Lower leg skin (tissue), 4 donors: ENCODE measurements at regions not wholly inside any gene's neighbourhood (a gene's known extent, or its start where the extent isn't known, plus 50 kb on each side); places are given as distances from the start of the nearest gene placed in this dataset.
"Not testable (repeated sequence)": the region's sequence is repeated elsewhere in the genome, so short reads cannot be mapped to it uniquely, and the experiment has no call there.

Experiments used
- DNase-seq, 2 donors: peaks; one replicate each; pipeline ENCODE4 v3.0.0-alpha.2; 2019; ENCODE audit warnings: low spot score in 2 of 2
- H3K4me3 ChIP-seq: fragments of 200-600 bp; sonication (generic); 2 replicates; pipeline ENCODE4 v1.5.1; 2017; ENCODE audit warnings: mild to moderate bottlenecking, low read depth; ENCODE audit not compliant: poor library complexity, severe bottlenecking
- CTCF ChIP-seq, 3 donors: fragments of 450-650 bp; IDR thresholded peaks; one replicate each; pipeline ENCODE4 v1.5.1; 2016; ENCODE audit warnings: antibody characterized with exemption in 3 of 3, mild to moderate bottlenecking in 3 of 3, moderate library complexity in 2 of 3
- POLR2A ChIP-seq, 2 donors: fragments of 450-650 bp; IDR thresholded peaks; one replicate each; pipeline ENCODE4 v1.6.1; 2016 to 2017; ENCODE audit warnings: antibody characterized with exemption in 2 of 2, mild to moderate bottlenecking in 1 of 2, moderate library complexity in 1 of 2
- WGBS, 2 donors: methylation state at CpG; one replicate each; pipeline ENCODE4 v1.1.5; 2018; 5-methylcytosine and 5-hydroxymethylcytosine counted together
- intact Hi-C: fragments of 100-400 bp; cut with DNase I; formaldehyde crosslinking; loops from one replicate; pipeline ENCODE4 v1.15.0; 2023; ENCODE audit warnings: low total_unique reads

- 52 to 62% methylated on average over 15 of the region's 15 CpGs for WGBS, 2 donors
- no peak overlapping the region for H3K4me3 ChIP-seq
- intact Hi-C loops, result no loop called here
Observed at GRCh38 chr2:105515581-105516415, 116.9 kb upstream of the FHL2 start.

GRCh38 chr2:105514576-105514975 lies 115.7 kb upstream of the FHL2 start:
- 88 to 92% methylated on average over 6 of the region's 6 CpGs for WGBS, 2 donors
- intact Hi-C loops, result no loop called here
- no peak for TF ChIP-seq CTCF (IDR thresholded peaks at IDR 0.05)
- no peak for TF ChIP-seq POLR2A (IDR thresholded peaks at IDR 0.05)
- H3K4me3 ChIP-seq, result no peak overlapping the region
- no peak for DNase-seq

More at GRCh38 chr2:105515581-105516415, 116.9 kb upstream of the FHL2 start:
- TF ChIP-seq POLR2A (IDR thresholded peaks at IDR 0.05) (no peak), CTCF (IDR thresholded peaks at IDR 0.05) (no peak)
- DNase-seq, result peak in 1 of 2 donors; percentile 81

GRCh38 chr2:105510761-105511528 lies 112.1 kb upstream of the FHL2 start:
- 61% methylated on average over 4 of the region's 4 CpGs for WGBS, 2 donors
- intact Hi-C loops, result no loop called here

GRCh38 chr2:105509269-105510086 lies 110.6 kb upstream of the FHL2 start:
- no peak for DNase-seq
- intact Hi-C loops, result no loop called here
- 68 to 73% methylated on average over 6 of the region's 6 CpGs for WGBS, 2 donors
- H3K4me3 ChIP-seq, result no peak overlapping the region
- no peak for TF ChIP-seq CTCF (IDR thresholded peaks at IDR 0.05)
- no peak for TF ChIP-seq POLR2A (IDR thresholded peaks at IDR 0.05)

More at GRCh38 chr2:105510761-105511528, 112.1 kb upstream of the FHL2 start:
- no peak for TF ChIP-seq POLR2A (IDR thresholded peaks at IDR 0.05)
- no peak overlapping the region for H3K4me3 ChIP-seq
- no peak for DNase-seq

GRCh38 chr2:105506860-105507259 lies 108.0 kb upstream of the FHL2 start:
- WGBS, 2 donors, result 55 to 58% methylated on average over 1 of the region's 1 CpG
- DNase-seq, H3K4me3 ChIP-seq, intact Hi-C loops: not testable (repeated sequence)

GRCh38 chr2:105504459-105504858 lies 105.6 kb upstream of the FHL2 start:
- intact Hi-C loops, result no loop called here
- DNase-seq, result no peak
- TF ChIP-seq POLR2A (IDR thresholded peaks at IDR 0.05), result no peak
- TF ChIP-seq CTCF (IDR thresholded peaks at IDR 0.05), result no peak
- no peak overlapping the region for H3K4me3 ChIP-seq
